Epidermal melanocyte (primary cell): ENCODE measurements at regions not wholly inside any gene's neighbourhood (a gene's known extent, or its start where the extent isn't known, plus 50 kb on each side); places are given as distances from the start of the nearest gene placed in this dataset.

Source experiments
- DNase-seq: peaks from one replicate; pipeline ENCODE4 v3.0.0; 2011; ENCODE audit warnings: low spot score; ENCODE audit not compliant: insufficient read length

DNA sequence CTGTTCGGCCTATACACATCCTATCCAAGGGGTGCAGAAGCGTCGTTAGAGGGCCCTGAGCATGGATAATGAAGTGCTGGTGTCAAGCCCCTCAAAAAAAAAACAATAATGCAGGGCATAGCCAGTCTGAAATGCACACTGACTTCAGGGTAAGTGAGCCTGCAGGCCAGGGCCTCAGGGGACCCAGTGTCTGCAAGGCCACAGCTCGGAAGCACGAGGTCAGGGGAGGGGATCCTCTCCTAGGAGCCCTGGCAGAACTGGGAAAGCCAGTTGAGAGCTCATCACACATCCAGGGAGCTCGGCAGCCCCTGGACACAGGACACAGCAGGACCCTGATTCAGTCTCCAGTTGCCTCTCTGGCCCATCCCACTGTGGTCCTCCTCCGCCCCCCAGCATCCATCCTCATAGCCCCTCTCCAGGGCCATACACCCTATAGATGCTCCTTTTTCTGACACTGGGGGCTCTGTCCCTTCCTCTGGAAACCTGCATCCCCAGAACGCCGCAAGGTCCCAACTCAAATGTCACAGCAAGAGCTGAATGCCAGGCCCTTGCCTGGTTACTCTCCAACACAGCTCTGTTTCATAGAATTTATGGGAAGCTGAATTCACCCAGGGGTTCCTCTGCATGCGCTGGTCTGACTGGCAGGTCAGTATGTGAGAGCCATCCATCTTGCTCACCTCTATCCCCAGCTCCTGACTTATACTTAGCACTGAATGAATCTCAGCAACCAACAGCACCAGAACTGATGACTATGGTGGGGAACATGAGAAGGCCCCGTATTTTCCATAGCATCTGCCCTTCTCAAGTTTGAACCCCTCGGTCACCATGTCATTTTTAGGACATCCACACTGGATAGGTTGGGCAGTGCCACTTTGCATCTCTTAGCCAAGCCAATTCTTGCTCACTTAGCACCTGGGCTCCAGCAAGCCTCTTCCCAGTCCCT, 717.0 kb upstream of the IGFBP3 start:
- no peak for DNase-seq

DNA sequence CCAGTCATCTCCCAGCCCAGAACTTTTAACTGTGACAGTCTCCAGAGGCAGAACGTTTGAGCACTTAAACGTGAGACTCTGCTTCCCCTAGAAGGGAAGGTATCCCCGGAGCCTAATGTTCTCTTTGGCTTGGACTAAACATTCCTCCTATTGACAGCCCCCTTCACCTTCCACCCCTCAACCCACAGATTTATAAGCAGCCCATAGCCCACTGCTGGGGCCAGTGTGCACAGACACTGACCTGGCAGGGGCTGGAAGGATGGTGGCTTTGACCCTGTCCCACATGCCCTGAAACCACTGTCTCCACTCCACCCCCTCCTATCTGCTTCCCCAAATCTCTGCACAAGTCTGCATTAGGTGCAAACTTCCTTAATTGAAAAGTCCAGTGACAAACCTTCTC, 715.0 kb upstream of the IGFBP3 start:
- no peak for DNase-seq

DNA sequence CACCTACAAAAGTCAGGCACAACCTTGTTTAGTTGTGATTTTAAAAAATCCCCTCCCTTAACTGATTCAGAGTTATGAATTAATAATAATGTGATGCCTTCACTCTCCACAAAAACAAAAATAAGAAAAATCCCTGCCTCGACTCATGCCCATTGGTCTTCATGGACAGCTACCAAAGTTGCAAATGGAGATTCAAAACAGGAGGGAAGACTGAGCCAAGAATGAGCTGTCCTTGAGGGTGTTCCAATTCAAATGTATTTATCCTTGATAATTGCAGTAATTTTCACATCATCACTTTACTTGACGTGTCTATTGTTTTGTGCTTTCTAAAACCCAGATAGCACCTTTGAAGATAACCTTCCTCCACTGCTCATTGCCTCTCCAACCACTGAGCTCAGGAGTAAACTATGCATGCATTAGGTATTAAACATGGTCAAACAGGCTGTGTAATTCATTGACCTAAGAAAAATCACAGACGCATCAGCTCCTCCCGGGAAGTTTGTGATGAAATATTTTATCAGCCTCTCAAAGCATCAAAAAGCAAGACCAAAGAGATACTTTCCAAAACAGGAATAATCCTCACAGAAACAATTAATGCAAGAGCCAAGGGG, 712.7 kb upstream of the IGFBP3 start:
- DNase-seq, result no peak

DNA sequence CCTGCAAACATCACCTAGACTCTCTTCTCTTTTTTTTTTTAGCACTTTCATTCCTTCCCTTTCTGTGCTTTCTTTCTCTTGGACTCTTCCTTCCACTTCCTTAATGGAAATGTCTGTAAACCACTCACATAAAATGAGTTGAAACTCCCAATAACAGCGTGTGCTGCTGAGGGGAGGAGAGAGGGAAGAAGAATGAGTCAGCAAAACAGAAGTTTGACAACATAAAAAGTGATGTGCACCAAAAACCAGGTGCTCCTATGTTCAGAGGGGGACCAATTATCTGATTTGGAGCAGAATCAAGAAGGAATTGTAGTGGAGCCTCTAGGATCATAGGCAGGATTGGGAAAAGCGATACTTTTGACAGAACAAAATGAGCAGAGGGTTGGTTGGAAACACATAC, 712.1 kb upstream of the IGFBP3 start:
- no peak for DNase-seq

DNA sequence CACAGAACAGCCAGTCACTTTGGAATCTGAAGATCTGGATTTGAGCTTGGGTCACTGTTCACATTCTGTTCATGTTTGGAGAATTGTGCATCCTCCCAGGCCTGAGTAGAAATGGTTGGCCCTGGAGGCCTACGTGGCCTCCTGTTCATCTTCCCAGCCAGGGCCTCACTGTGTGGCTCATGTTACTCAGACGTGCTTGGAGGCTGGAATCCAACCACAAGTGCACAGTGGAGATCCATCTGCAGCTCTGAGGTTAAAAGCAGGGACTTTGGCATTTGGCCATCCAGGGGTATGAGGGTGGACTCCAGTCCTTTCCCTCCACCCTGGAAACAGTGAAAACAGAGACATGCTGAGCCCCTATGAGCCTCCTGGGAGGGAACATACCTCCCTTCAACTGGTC, 709.0 kb upstream of the IGFBP3 start:
- DNase-seq, result no peak

DNA sequence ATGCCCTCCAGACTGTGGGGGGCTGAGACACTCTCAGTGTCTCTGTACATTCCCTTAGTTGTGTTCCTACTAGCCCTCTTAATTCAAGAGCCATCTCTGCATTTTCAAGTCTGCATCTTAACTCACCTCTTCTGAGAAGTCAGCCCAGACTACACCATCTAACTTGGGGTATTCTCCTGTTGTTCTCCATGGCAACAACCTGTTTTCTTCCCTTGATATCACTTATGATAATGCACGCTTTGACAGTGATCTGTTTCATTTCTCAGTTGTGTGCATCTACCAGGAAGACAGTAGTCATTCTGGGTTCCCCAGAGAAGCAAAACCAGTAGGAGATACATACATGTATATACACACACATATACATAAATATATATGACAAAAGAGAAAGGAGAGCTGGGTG, 707.3 kb upstream of the IGFBP3 start:
- DNase-seq, result no peak

DNA sequence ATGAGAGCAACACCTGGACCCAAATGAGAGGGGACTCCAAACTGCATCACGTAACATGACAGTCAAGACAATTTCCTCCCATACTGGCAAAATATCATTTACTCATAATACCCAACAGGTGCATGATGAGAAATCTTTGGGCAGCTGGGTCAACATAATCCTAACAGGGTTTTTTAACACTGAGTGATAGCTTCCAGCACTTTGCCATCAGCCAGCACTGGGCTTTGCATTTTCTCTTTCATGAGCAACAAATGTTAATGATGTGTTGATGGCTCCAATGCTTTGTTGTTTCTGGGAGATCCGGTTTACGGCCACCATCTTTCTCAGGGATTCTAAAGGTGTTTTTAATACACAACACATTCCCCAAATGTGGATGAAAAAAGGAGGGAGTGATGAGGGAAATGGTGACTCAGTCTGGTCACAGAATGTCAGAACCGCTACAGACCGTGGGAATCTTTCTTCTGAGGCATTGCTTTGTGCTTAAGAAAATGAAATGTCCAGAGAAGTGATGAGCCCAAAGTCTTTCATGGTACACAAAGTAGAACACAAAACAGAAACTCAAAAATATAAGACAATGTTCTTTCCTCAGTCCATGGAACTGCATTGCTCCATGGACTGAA, 705.7 kb upstream of the IGFBP3 start:
- DNase-seq, result no peak

DNA sequence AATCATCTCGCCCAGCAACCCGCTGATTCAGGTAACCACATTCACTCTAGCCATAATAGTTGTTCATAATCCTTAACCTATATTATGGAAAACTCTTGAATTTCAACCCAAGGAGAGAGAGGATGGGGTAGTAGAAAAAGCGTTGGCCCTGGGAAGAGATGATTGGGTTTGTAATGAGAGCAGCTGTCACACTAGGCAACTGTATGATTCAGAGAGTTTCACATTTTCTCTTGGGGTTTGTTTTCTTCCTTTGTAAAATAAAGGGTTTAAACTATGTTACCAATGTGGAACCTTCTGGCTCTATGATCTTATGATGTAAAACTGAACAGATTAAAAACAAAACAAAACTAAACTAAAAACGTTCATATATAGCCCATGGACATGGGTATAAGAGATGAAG, 705.2 kb upstream of the IGFBP3 start:
- no peak for DNase-seq

DNA sequence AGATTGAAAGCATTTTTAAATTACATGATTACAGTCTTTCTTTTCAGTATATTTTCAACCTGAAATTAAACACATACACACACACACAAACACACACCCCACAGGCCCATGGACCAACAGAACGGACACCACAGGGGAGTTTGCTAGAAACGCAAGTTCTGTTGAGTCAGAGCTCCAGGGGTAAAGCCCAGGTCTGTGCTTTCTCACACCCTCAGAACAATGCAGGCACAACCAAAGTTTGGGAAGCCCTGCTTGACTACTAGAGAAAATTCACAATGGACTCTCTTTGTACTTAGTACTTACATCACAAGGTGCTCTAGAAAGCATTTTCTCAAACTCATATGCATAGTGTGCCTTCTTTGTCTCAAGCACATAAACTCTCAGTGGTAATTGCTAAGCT, 704.0 kb upstream of the IGFBP3 start:
- DNase-seq, result no peak

DNA sequence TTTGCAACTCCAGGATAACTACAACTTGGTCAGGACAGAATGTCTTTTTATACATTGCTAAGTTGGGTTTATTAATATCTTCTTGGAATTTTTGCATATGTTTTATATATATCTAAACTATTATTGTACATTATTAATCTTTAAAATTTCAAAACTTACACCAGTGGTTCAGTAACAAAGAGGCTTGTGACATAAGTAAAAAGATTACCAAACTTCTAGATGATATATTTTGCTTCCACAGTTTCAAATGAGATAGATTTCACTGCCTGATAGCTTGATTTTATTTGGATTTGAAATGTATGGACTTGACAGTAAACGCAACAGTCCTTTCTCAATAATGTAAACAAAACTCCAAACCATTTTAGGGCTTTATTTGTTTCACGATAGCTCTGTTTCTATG, 701.2 kb upstream of the IGFBP3 start:
- DNase-seq, result no peak

DNA sequence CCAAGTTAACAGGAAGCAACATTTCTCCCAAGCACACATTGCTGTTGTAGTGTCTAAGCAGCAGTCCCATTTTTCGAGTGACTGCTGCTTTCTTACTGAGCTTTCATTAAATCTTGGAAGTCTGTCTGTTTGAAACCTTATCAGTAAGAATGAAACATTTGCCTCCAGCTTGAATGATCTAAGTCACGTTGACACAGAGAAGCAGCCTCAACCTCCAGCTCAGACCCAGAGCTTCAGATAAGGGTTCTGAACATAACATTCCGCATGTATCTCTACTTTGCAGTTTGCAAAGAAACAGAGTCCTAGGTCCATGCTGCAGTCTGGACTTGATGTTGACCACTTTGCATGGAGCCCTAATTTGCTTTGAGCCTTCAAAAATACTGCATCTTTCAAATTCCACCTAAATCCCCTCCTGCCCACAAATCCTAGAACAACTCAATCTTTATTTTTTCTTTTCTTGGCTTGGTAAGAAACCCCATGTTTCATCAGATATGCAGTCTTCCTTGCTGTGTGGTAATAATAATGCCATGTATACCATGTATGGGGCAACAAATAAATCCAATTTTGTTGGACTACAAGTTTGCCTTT, 698.7 kb upstream of the IGFBP3 start:
- no peak for DNase-seq

DNA sequence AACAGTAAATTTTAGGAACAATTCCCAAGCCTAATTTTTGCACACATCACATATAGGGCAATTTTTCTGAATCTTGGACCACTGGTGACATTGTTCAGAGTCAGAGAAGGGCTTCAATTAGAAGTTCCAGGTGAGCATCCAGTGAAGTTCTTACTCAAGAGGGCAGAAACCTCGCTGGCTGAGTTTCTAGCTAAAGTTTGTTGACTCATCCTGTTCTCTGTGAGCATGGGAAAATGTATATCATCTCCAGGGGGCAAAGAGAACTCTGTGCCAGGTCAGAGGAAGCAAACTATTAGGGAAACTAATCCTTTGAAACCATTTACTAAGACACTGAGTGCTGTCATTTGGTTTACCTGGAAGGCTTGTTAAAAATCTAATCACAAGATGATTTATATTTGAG, 695.6 kb upstream of the IGFBP3 start:
- no peak for DNase-seq

DNA sequence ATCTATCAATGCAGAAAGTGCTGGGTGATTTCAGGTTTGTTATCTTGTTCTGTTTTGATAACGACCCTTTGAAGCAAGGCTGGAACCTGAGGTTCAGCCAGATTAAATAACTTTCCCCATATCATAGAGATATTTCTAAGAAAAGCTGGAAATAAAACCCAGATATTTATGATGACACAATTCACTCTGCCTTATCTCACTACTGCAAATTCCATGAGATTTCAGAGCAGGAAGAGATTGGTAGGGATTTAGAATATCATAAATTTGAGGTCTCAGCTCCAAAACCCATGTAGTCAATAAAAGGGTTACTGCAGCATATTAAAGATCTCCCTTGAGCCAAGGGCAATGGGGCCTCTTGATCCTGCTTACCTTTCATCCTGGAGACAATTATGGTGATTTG, 692.5 kb upstream of the IGFBP3 start:
- no peak for DNase-seq

DNA sequence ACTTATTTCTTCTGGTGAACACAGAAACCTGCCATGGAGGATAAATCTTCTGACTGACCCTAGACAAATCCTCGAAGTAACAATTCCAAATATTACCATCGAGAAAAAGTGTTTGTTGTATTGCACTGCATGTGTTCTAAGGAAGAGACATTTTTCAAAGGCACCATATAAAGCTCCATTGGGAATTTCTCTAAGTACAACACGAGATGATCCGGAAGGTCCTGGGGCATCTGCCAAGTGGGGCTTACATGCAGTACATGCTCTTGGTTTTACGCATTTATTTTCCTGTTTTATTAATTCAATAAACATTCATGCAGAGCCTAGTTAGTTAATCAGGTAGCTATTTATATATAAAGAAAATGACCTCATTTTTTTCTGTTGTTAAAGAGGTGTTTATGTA, 692.0 kb upstream of the IGFBP3 start:
- no peak for DNase-seq

DNA sequence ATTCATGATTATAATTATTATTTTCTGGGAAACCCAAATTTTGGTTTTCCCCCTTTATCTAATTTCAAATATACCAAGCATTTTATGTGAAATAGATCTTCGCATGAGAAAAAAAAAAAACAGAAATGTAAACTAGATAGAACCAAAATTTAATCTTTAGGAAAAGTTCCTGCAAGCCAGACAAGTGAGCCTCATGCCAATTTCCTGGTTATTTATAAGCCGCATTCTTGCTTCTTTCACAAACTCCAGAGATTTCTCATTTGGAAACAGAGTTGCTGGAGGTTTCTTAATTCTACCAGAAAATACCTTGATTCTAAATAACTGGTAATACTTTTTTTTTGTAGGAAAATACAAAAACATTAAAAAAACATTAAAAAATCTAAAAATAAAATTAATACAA, 690.4 kb upstream of the IGFBP3 start:
- DNase-seq, result no peak

DNA sequence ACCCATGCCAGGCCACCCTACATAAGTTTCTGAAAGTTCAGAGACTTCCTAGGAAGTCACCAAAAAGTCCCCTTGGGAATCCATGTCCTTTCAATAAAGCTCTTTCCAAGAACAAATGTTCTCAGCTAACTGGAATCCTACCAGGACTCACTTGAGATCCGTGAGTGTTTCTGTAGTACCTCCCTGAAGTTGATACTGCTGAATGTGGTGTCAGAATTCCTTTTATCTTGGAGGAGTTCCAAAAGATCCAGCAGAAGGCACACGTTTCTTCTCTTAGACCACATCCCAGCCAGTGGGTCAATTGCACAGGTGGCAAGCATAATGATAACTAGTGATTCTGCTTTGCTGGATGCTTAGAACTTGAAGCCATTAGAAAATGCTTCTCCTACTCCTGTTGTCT, 689.7 kb upstream of the IGFBP3 start:
- DNase-seq, result no peak

DNA sequence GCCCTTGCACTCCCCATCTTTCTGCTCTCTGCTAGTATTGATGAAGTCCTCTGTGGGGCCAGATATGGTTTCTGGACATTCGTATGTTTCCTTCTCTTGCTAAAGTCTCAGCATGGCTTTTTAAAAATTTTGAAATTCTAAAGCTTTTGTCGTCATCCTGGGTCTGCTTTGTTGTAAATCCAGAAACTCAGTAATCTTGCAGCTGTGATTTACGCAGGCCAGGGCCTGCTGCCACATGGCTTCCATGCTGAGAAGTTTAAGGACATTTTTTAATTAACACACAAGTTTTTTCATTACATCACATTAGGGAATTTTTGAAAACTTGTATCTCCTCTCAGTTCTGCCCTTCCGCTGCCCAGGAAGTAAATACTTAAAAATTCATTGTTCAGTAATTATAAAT, 686.1 kb upstream of the IGFBP3 start:
- no peak for DNase-seq

DNA sequence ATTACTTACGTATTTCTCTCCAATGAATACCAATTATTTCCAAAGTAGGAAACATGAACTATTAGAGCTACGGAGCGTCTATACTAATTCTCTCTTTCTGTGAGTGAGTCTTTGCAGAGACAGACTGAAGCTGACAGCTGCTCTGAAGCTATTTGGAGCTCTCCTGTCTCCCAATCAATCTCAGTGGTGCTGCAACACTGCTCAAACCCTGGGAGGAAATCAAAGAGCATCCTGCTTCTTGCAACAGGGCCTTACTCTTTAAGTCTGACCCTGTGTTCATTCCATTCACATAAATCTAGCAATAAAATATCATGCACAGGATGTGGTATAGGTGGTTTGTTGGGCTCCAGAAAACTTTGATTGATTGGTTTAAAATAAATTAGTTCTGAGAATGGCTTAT, 685.7 kb upstream of the IGFBP3 start:
- DNase-seq, result no peak

DNA sequence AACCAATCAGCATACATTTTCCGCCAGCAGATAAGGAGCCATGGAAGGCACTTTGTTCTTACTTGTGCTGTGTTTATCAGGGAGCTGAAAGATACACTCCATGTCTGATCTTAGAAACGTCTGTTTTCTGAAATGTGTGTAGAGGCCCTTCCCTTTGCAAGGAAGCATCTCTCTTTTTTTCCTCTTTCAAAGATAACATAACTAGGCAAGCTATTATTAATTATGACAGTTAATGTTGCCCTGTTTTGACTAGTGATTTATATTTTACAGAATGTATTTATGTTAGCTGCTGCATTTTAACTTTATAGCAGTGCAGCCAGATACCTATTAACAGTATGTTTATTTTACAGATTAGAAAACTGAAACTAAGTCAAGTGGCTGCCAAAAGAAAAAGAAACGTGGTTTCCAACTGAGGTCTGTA, 683.2 kb upstream of the IGFBP3 start:
- DNase-seq, result no peak

DNA sequence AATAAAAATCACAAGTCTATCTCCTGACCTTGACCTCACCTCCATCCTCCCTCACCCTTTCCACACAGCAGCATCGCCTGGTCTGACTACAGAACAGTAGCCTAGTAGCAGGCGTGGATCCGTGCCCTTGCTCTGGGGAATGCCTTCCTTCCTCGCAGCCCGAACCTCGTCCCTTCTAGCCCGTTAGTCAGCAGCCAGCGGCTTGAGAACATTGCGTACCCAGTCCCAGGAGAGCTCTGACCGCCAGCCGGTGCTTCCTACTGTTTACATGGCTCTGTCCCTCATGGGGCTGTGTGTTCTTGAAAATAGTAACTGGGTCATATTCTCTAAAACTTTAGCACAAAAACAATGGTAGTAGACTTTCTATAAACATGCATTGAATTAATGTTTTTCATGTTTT, 682.7 kb upstream of the IGFBP3 start:
- no peak for DNase-seq

DNA sequence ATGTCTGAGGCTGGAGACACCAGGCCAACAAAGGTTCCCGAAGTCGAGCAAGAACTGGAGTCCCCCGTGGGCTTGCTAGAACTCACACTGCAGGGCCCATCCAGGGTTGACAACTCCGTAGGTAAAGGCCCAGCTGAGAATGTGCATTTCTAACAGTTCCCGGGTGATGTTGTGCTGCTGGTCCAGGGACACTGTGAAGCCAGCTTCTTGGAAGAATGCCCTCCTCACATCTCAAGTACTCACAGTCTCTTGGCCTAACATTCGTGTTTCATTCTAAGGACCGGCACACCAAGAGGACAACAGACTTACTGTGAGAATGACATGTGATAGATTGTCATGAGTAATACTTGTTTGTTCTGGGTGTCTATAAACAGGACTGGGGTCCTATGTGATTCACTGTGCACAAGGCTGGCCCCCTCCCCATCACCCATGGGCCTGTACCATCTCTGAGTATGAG, 682.3 kb upstream of the IGFBP3 start:
- DNase-seq, result no peak

DNA sequence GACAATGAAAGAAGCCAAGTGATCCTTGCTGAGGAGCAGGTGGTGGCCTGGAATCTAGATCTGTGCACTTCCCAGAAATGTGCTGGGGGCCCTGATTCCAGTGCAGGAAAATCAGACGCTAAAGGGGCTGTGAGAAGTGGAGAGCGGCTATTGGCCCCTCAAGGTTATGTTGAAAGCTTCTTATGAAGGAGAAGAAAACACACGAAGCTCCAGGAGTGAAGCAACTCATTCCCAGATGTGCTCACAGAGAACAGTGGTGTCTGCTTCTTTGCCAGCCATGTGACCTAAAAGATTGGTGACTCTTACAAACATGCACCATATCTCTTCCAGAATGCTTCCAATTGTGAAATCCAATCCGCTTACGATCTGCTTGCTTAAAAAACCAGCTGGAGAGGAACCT, 679.3 kb upstream of the IGFBP3 start:
- no peak for DNase-seq
